T-helper 17 cell (primary cell): ENCODE measurements at regions not wholly inside any gene's neighbourhood (a gene's known extent, or its start where the extent isn't known, plus 50 kb on each side); places are given as distances from the start of the nearest gene placed in this dataset.
"Not testable (repeated sequence)": the region's sequence is repeated elsewhere in the genome, so short reads cannot be mapped to it uniquely, and the experiment has no call there.

ENCODE experiments used
- ATAC-seq: fragments of 150-1000 bp; cut with Tn5 transposase; 2 replicates; pipeline ENCODE4 v1.10.0; 2021; ENCODE audit warnings: mild to moderate bottlenecking, moderate library complexity
- DNase-seq, 3 donors: peaks; one replicate each; pipeline versions ENCODE4 v3.0.0 to v3.0.0-alpha.2; 2020 to 2021
- H3K9me3 ChIP-seq: one replicate; pipeline ENCODE4 v1.7.0; 2013; ENCODE audit warnings: low read length, mild to moderate bottlenecking; ENCODE audit not compliant: control insufficient read depth, poor library complexity, severe bottlenecking
- H3K27ac Mint-ChIP-seq: one replicate; pipeline ENCODE4 v1.8.0; 2022; ENCODE audit warnings: mild to moderate bottlenecking, moderate library complexity, mixed read lengths
- H3K27me3 Mint-ChIP-seq: one replicate; pipeline ENCODE4 v1.8.0; 2022; ENCODE audit warnings: mixed read lengths
- H3K36me3 Mint-ChIP-seq: one replicate; pipeline ENCODE4 v1.8.0; 2022; ENCODE audit warnings: low read depth, mixed read lengths
- H3K4me1 Mint-ChIP-seq: one replicate; pipeline ENCODE4 v1.8.0; 2022; ENCODE audit warnings: mild to moderate bottlenecking, mixed read lengths
- H3K4me3 Mint-ChIP-seq: one replicate; pipeline ENCODE4 v1.8.0; 2022; ENCODE audit warnings: mild to moderate bottlenecking, moderate library complexity, mixed read lengths

- H3K4me3 Mint-ChIP-seq = no peak overlapping the region
- DNase-seq (no peak), ATAC-seq (no peak)
- H3K9me3 ChIP-seq = no peaks in the 10 kb centered on the region
- no peak overlapping the region for H3K27ac Mint-ChIP-seq
- H3K36me3 Mint-ChIP-seq = peaks cover 2% of the 10 kb centered on the region
- H3K4me1 Mint-ChIP-seq = no peaks in the 10 kb centered on the region
- peaks cover 17% of the 10 kb centered on the region for H3K27me3 Mint-ChIP-seq
These were observed 51.1 kb upstream of the MIER3 start for GRCh38 chr5:57002959-57003485.

- peaks cover 17% of the 10 kb centered on the region for H3K27me3 Mint-ChIP-seq
- H3K4me1 Mint-ChIP-seq, H3K27ac Mint-ChIP-seq, H3K4me3 Mint-ChIP-seq, DNase-seq, H3K9me3 ChIP-seq, ATAC-seq, H3K36me3 Mint-ChIP-seq: not testable (repeated sequence)
These were observed 51.6 kb upstream of the MIER3 start for GRCh38 chr5:57003566-57003965.

- no peaks in the 10 kb centered on the region for H3K9me3 ChIP-seq
- Mint-ChIP-seq H3K4me1 (no peaks in the 10 kb centered on the region), H3K27me3 (peaks cover 17% of the 10 kb centered on the region), H3K4me3 (no peak overlapping the region), H3K27ac (no peak overlapping the region), H3K36me3 (peaks cover 2% of the 10 kb centered on the region)
- no peak for DNase-seq
- ATAC-seq = no peak
These were observed 52.9 kb upstream of the MIER3 start for GRCh38 chr5:57004800-57005199.

- no peaks in the 10 kb centered on the region for H3K9me3 ChIP-seq
- no peak overlapping the region for H3K27ac Mint-ChIP-seq
- ATAC-seq = no peak
- no peak overlapping the region for H3K4me3 Mint-ChIP-seq
- no peaks in the 10 kb centered on the region for H3K4me1 Mint-ChIP-seq
- H3K36me3 Mint-ChIP-seq = peaks cover 2% of the 10 kb centered on the region
- H3K27me3 Mint-ChIP-seq = peaks cover 6% of the 10 kb centered on the region
- DNase-seq = no peak
These were observed 55.4 kb upstream of the MIER3 start for GRCh38 chr5:57007344-57007743.

DNA sequence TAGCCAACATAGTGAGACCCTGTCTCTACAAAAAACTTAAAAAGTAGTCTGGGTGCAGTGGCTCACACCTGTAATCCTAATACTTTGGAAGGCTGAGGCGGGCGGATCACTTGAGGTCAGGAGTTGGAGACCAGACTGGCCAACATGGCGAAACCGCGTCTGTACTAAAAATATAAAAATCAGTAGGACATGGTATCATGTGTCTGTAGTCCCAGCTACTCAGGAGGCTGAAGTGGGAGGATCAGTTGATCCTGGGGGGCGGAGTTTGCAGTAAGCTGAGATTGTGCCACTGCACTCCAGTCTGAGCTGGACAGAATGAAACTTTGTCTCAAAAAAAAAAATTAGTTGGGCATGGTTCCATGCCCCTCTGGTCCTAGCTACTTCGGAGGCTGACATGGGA lies 57.9 kb upstream of the MIER3 start:
- H3K9me3 ChIP-seq = no peaks in the 10 kb centered on the region
- H3K27ac Mint-ChIP-seq = no peak overlapping the region
- no peak overlapping the region for H3K4me3 Mint-ChIP-seq
- peaks cover 3% of the 10 kb centered on the region for H3K36me3 Mint-ChIP-seq
- peaks cover 11% of the 10 kb centered on the region for H3K27me3 Mint-ChIP-seq
- DNase-seq (no peak), ATAC-seq (no peak)
- no peaks in the 10 kb centered on the region for H3K4me1 Mint-ChIP-seq

GRCh38 chr5:57010786-57011185 lies 58.9 kb upstream of the MIER3 start:
- DNase-seq (no peak), ATAC-seq (no peak)
- Mint-ChIP-seq H3K27me3 (peaks cover 11% of the 10 kb centered on the region), H3K36me3 (peaks cover 3% of the 10 kb centered on the region), H3K4me1 (no peaks in the 10 kb centered on the region), H3K4me3 (no peak overlapping the region), H3K27ac (no peak overlapping the region)
- no peaks in the 10 kb centered on the region for H3K9me3 ChIP-seq

DNA sequence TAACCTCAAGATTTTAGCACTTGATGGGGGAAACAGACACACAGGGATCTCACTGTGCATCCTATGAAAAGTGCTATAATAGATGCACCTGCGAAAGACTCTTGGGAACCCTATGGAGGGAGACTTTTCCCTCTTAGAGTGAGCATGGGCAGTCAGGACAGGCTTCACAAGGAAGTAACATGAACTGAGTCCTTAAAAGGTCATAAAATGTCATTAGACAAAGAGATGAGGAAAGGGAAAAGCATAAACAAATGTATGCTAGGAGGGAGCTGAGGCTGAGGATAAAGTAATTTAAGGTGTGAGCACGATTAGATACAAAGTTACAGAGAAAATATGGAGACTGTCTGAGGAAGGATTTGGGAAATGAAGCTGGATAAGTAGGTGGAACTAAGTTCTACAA lies 60.6 kb upstream of the MIER3 start:
- Mint-ChIP-seq H3K36me3 (peaks cover 3% of the 10 kb centered on the region), H3K4me1 (no peaks in the 10 kb centered on the region), H3K4me3 (no peak overlapping the region), H3K27me3 (peaks cover 11% of the 10 kb centered on the region), H3K27ac (no peak overlapping the region)
- H3K9me3 ChIP-seq = no peaks in the 10 kb centered on the region
- ATAC-seq (no peak), DNase-seq (no peak)

GRCh38 chr5:57025961-57026360 lies 74.0 kb upstream of the MIER3 start:
- ATAC-seq = no peak
- no peak for DNase-seq
- Mint-ChIP-seq H3K27ac (no peak overlapping the region), H3K27me3 (no peaks in the 10 kb centered on the region), H3K4me3 (no peak overlapping the region), H3K4me1 (peaks cover 3% of the 10 kb centered on the region), H3K36me3 (no peaks in the 10 kb centered on the region)
- H3K9me3 ChIP-seq = no peaks in the 10 kb centered on the region

- H3K4me3 Mint-ChIP-seq = no peak overlapping the region
- no peaks in the 10 kb centered on the region for H3K36me3 Mint-ChIP-seq
- H3K4me1 Mint-ChIP-seq = peaks cover 6% of the 10 kb centered on the region
- peaks cover 5% of the 10 kb centered on the region for H3K27me3 Mint-ChIP-seq
- H3K9me3 ChIP-seq = no peaks in the 10 kb centered on the region
- ATAC-seq (no peak), DNase-seq (no peak)
- H3K27ac Mint-ChIP-seq = no peak overlapping the region
These were observed 76.2 kb upstream of the MIER3 start for GRCh38 chr5:57028161-57028560.

GRCh38 chr5:57032151-57032551 lies 80.2 kb upstream of the MIER3 start:
- H3K9me3 ChIP-seq = no peaks in the 10 kb centered on the region
- Mint-ChIP-seq H3K27me3 (peaks cover 11% of the 10 kb centered on the region), H3K27ac (no peak overlapping the region), H3K4me3 (no peak overlapping the region), H3K36me3 (peaks cover 5% of the 10 kb centered on the region), H3K4me1 (peaks cover 6% of the 10 kb centered on the region)
- DNase-seq = no peak
- no peak for ATAC-seq

DNA sequence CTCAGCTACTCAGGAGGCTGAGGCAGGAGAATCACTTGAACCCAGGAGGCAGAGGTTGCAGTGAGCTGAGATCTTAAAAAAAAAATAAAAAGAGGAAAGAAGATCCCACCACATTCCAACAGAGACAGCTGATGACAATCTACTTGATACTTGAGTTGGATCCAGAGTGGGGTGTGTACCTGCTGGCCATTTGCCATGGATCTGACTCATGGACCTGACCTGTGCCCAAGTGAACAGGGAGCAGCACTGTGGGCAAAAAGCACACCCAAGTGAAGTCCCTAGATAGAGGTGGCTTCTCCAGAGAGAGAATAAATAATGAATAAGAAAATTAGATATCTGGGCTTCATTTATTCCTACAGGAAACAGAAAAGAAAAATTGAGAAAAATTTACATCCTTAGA lies 81.2 kb upstream of the MIER3 start:
- Mint-ChIP-seq H3K36me3 (peaks cover 5% of the 10 kb centered on the region), H3K27me3 (peaks cover 11% of the 10 kb centered on the region), H3K4me3 (no peak overlapping the region), H3K27ac (no peak overlapping the region), H3K4me1 (peaks cover 6% of the 10 kb centered on the region)
- ATAC-seq = no peak
- no peak for DNase-seq
- no peaks in the 10 kb centered on the region for H3K9me3 ChIP-seq

- Mint-ChIP-seq H3K27ac (no peak overlapping the region), H3K36me3 (peaks cover 5% of the 10 kb centered on the region), H3K4me3 (no peak overlapping the region), H3K4me1 (peaks cover 6% of the 10 kb centered on the region), H3K27me3 (peaks cover 11% of the 10 kb centered on the region)
- ATAC-seq (no peak), DNase-seq (no peak)
- H3K9me3 ChIP-seq = no peaks in the 10 kb centered on the region
These were observed 81.6 kb upstream of the MIER3 start for GRCh38 chr5:57033503-57033902.

DNA sequence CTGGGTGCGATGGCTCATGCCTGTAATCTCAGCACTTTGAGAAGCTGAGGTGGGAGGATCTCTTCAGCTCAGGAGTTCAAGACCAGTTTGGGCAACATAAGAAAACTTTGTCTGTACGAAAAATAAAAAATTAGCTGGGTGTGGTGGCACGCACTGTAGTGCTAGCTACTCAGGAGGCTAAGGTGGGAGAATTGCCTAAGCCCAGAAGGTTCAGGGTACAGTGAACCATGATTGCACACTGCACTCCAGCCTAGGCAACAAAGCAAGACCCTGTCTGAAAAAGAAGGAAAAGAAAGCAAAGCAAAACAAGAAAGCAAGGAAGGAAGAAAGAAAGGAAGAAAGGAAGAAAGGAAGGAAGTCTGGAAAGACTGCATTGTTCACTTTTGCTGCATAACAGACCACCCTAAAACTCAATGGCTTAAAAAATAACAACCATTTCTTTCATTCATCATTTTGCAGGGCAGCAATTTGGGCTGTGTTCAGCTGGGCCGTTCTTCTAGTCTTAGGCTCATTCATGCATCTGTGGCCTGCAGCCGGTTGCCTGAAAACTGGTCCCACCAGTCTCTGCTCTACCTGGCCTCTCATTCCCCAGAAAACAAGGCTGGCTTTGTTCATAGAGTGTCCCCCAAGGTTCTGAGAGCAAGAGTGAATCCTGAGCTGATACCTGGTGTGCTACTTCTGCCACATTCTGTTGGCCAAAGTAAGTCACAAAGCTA lies 82.4 kb upstream of the MIER3 start:
- peaks cover 6% of the 10 kb centered on the region for H3K4me1 Mint-ChIP-seq
- H3K27me3 Mint-ChIP-seq = peaks cover 11% of the 10 kb centered on the region
- no peak for ATAC-seq
- no peaks in the 10 kb centered on the region for H3K9me3 ChIP-seq
- no peak for DNase-seq
- H3K27ac Mint-ChIP-seq = peak overlapping the region; percentile 19
- H3K4me3 Mint-ChIP-seq = no peak overlapping the region
- peaks cover 5% of the 10 kb centered on the region for H3K36me3 Mint-ChIP-seq

GRCh38 chr5:57035955-57036354 lies 84.0 kb upstream of the MIER3 start:
- Mint-ChIP-seq H3K4me1 (peaks cover 3% of the 10 kb centered on the region), H3K36me3 (peaks cover 5% of the 10 kb centered on the region), H3K27ac (no peak overlapping the region), H3K4me3 (no peak overlapping the region), H3K27me3 (peaks cover 11% of the 10 kb centered on the region)
- no peaks in the 10 kb centered on the region for H3K9me3 ChIP-seq
- ATAC-seq (no peak), DNase-seq (no peak)
